GM12892 (cell line): ENCODE measurements at regions not wholly inside any gene's neighbourhood (a gene's known extent, or its start where the extent isn't known, plus 50 kb on each side); places are given as distances from the start of the nearest gene placed in this dataset.

ENCODE experiments used
- POLR2A ChIP-seq: IDR thresholded peaks from 2 replicates; pipeline ENCODE4 v1.6.1; 2011; ENCODE audit warnings: low read depth, low read length, control low read depth
- TAF1 ChIP-seq: IDR thresholded peaks from 2 replicates; pipeline ENCODE4 v1.6.1; 2011; ENCODE audit warnings: low read depth, mild to moderate bottlenecking, control low read depth, low read length, borderline replicate concordance

DNA sequence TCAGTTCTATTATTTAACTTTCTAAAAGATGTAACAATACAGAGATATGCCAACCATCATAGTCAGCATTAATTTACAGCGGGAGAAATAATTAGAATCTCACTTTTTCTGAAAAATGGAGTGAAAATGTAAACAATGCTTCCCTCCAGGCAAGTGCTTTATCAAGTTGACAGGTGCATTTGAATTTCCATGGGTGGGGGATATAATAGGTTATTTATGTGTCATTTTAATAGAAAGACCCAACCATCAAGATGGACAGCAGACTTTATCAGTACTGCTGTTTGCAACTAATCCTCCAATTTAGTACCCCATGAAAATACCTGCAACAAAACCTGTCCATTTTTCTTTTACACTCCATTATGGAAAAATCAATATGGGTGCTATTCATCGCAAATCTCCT is 780.1 kb downstream of the TFAP2A start:
- TF ChIP-seq TAF1 (no peak), POLR2A (no peak)
